ENCODE measurements at regions not wholly inside any gene's neighbourhood (a gene's known extent, or its start where the extent isn't known, plus 50 kb on each side); places are given as distances from the start of the nearest gene placed in this dataset.
A peak's percentile ranks its signal among the peaks of the same experiment; 100 is the strongest.

DNA sequence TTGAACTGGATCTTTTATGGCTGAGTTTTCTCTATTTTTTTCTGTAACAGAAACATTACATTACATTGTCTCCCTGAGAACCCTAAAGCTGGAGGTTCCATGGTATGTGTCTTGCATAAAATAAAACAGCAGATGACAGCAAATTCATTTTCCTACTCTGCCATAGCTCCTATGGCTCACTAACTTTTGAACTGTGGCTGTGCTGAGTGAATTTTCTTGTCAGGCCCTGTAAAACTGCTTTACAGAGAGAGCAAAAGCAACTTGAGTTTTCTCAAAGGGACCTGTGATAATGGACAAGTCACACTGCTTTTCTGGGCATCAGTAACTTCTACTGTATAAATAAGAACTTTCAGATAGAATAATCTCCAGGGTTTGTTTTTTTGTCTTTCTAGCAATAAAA, 129.9 kb upstream of the TSC22D2 start:
- Mint-ChIP-seq H3K9me3 (ENCODE audit: unreplicated experiment) (peaks cover 2% of the 10 kb centered on the region), H3K4me3 (ENCODE audit: unreplicated experiment) (no peak overlapping the region), H3K4me1 (ENCODE audit: low read depth, unreplicated experiment) (peaks cover 25% of the 10 kb centered on the region), H3K27me3 (ENCODE audit: unreplicated experiment) (no peaks in the 10 kb centered on the region), H3K36me3 (ENCODE audit: unreplicated experiment) (no peaks in the 10 kb centered on the region), H3K27ac (ENCODE audit: unreplicated experiment) (peak overlapping the region; percentile 2)
- TF ChIP-seq, protein P1, sequence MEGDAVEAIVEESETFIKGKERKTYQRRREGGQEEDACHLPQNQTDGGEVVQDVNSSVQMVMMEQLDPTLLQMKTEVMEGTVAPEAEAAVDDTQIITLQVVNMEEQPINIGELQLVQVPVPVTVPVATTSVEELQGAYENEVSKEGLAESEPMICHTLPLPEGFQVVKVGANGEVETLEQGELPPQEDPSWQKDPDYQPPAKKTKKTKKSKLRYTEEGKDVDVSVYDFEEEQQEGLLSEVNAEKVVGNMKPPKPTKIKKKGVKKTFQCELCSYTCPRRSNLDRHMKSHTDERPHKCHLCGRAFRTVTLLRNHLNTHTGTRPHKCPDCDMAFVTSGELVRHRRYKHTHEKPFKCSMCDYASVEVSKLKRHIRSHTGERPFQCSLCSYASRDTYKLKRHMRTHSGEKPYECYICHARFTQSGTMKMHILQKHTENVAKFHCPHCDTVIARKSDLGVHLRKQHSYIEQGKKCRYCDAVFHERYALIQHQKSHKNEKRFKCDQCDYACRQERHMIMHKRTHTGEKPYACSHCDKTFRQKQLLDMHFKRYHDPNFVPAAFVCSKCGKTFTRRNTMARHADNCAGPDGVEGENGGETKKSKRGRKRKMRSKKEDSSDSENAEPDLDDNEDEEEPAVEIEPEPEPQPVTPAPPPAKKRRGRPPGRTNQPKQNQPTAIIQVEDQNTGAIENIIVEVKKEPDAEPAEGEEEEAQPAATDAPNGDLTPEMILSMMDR (IDR thresholded peaks at IDR 0.05; ENCODE audit: partially characterized antibody, unreplicated experiment), result no peak
- no peak for DNase-seq

DNA sequence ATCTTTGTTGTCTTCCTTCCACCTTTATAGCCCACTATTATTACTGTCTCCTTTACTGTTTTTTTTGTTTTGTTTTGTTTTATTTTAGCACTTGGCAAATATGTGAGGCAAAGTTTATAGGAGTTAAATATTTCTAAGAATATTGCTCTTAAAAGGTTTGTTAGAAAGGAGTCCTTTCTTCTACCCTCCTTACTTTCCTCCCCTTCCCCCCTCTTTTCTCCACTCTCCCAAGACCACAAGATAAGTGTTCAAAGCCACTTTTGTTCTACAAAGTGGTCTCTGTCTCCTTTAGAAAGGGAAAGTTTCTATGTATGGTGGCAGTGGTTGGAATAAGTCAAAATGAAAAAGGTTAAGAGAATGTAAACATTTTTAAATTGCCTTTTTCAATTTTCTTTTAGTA, 130.7 kb upstream of the TSC22D2 start:
- H3K27ac Mint-ChIP-seq (ENCODE audit: unreplicated experiment), result no peak overlapping the region
- no peak overlapping the region for H3K4me3 Mint-ChIP-seq (ENCODE audit: unreplicated experiment)
- TF ChIP-seq, protein P1 (IDR thresholded peaks at IDR 0.05; ENCODE audit: partially characterized antibody, unreplicated experiment), result no peak
- H3K27me3 Mint-ChIP-seq (ENCODE audit: unreplicated experiment), result no peaks in the 10 kb centered on the region
- DNase-seq, result no peak
- H3K9me3 Mint-ChIP-seq (ENCODE audit: unreplicated experiment), result peaks cover 2% of the 10 kb centered on the region
- H3K36me3 Mint-ChIP-seq (ENCODE audit: unreplicated experiment), result no peaks in the 10 kb centered on the region
- H3K4me1 Mint-ChIP-seq (ENCODE audit: low read depth, unreplicated experiment), result peaks cover 25% of the 10 kb centered on the region

DNA sequence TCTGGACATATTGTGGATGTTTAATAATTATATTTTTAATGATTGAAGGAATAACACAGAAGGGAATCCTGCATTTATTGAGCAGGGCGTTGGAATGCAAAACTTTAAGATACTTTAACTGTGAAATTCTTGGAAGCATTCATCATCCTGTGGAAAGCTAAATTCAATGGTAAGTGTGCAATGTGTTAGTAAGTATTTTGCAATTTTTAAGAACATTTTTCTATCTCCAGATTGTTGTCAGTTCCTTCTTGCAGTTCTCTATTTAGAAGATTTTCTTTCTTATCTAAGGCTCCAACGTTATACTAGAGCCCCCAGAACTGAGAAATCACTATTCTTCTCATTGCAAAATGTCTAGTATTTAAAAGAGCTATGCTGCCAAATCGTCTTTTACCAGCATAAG, 132.2 kb upstream of the TSC22D2 start:
- no peak overlapping the region for H3K27ac Mint-ChIP-seq (ENCODE audit: unreplicated experiment)
- no peak overlapping the region for H3K4me3 Mint-ChIP-seq (ENCODE audit: unreplicated experiment)
- no peaks in the 10 kb centered on the region for H3K27me3 Mint-ChIP-seq (ENCODE audit: unreplicated experiment)
- peaks cover 25% of the 10 kb centered on the region for H3K4me1 Mint-ChIP-seq (ENCODE audit: low read depth, unreplicated experiment)
- H3K36me3 Mint-ChIP-seq (ENCODE audit: unreplicated experiment), result no peaks in the 10 kb centered on the region
- no peaks in the 10 kb centered on the region for H3K9me3 Mint-ChIP-seq (ENCODE audit: unreplicated experiment)
- TF ChIP-seq, protein P1 (IDR thresholded peaks at IDR 0.05; ENCODE audit: partially characterized antibody, unreplicated experiment), result no peak
- no peak for DNase-seq

DNA sequence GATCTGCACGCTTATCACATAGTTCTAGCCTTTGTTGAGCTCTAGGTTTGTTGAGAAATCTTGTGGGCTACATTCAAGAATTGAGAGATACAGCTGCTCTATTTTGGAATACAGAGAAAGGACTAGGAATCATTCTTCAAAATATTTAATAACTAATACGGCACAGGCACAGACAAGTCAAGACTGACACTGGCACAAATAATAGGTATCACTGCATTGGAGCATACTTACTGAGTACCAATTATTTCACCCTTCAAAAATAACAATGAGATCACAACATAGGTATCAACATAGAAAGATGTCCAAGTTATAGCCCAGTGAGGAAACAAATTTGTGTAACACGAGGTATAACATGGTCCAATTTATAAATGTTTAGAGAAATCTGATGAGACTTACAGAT, 133.7 kb upstream of the TSC22D2 start:
- peaks cover 25% of the 10 kb centered on the region for H3K4me1 Mint-ChIP-seq (ENCODE audit: low read depth, unreplicated experiment)
- TF ChIP-seq, protein P1 (IDR thresholded peaks at IDR 0.05; ENCODE audit: partially characterized antibody, unreplicated experiment), result no peak
- no peak overlapping the region for H3K4me3 Mint-ChIP-seq (ENCODE audit: unreplicated experiment)
- H3K36me3 Mint-ChIP-seq (ENCODE audit: unreplicated experiment), result peaks cover 4% of the 10 kb centered on the region
- no peak overlapping the region for H3K27ac Mint-ChIP-seq (ENCODE audit: unreplicated experiment)
- H3K27me3 Mint-ChIP-seq (ENCODE audit: unreplicated experiment), result no peaks in the 10 kb centered on the region
- no peak for DNase-seq
- no peaks in the 10 kb centered on the region for H3K9me3 Mint-ChIP-seq (ENCODE audit: unreplicated experiment)

DNA sequence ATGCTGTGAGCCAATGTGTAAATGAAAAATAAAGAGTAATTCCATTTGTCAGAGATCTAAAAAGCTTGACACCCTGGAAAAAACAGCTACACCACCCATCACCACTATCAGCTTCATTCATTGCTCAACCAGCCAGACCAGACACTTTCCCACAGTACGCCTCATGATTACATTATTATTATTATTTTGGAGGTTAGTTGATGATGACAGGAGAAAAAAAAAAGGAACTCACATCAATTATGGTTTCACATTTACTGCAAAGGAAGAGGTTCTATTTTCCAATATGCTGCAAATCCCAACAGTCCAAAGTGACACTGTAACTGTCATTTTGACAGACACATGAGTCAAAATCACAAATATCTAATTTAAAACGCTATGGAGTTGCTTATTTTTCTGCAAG, 134.7 kb upstream of the TSC22D2 start:
- H3K4me3 Mint-ChIP-seq (ENCODE audit: unreplicated experiment), result no peak overlapping the region

More for the DNA sequence above, 134.7 kb upstream of the TSC22D2 start:
- H3K9me3 Mint-ChIP-seq (ENCODE audit: unreplicated experiment), result no peaks in the 10 kb centered on the region
- H3K27ac Mint-ChIP-seq (ENCODE audit: unreplicated experiment), result no peak overlapping the region
- TF ChIP-seq, protein P1 (IDR thresholded peaks at IDR 0.05; ENCODE audit: partially characterized antibody, unreplicated experiment), result no peak
- no peak for DNase-seq
- peaks cover 26% of the 10 kb centered on the region for H3K4me1 Mint-ChIP-seq (ENCODE audit: low read depth, unreplicated experiment)
- no peaks in the 10 kb centered on the region for H3K27me3 Mint-ChIP-seq (ENCODE audit: unreplicated experiment)
- H3K36me3 Mint-ChIP-seq (ENCODE audit: unreplicated experiment), result peaks cover 4% of the 10 kb centered on the region
